HG03108 (cell line): ENCODE measurements at regions not wholly inside any gene's neighbourhood (a gene's known extent, or its start where the extent isn't known, plus 50 kb on each side); places are given as distances from the start of the nearest gene placed in this dataset.
"Not testable (repeated sequence)": the region's sequence is repeated elsewhere in the genome, so short reads cannot be mapped to it uniquely, and the experiment has no call there.

Source experiments
- ATAC-seq: cut with Tn5 transposase; IDR thresholded peaks from one replicate; pipeline ENCODE4 v1.9.1; 2021; ENCODE audit warnings: moderate library complexity; ENCODE audit not compliant: unreplicated experiment

GRCh38 chr16:88128556-88128955, 177.3 kb downstream of the BANP start:
- ATAC-seq = no peak

- ATAC-seq = not testable (repeated sequence)
Observed at GRCh38 chr16:88129133-88129532, 177.9 kb downstream of the BANP start.

GRCh38 chr16:88130016-88130415, 178.8 kb downstream of the BANP start:
- no peak for ATAC-seq

GRCh38 chr16:88130681-88131080, 179.4 kb downstream of the BANP start:
- ATAC-seq = no peak

- ATAC-seq = no peak
Observed at GRCh38 chr16:88131256-88131655, 180.0 kb downstream of the BANP start.

- ATAC-seq = no peak
Observed at GRCh38 chr16:88131966-88132365, 180.7 kb downstream of the BANP start.

GRCh38 chr16:88132836-88133506, 181.7 kb downstream of the BANP start:
- no peak for ATAC-seq

- no peak for ATAC-seq
Observed at GRCh38 chr16:88133507-88133843, 182.2 kb downstream of the BANP start.

- ATAC-seq = not testable (repeated sequence)
Observed at GRCh38 chr16:88134172-88134898, 183.1 kb downstream of the BANP start.

- ATAC-seq = not testable (repeated sequence)
Observed at GRCh38 chr16:88134899-88135682, 183.9 kb downstream of the BANP start.

- not testable (repeated sequence) for ATAC-seq
Observed at GRCh38 chr16:88136211-88136713, 185.0 kb downstream of the BANP start.

GRCh38 chr16:88136939-88137338, 185.7 kb downstream of the BANP start:
- not testable (repeated sequence) for ATAC-seq

GRCh38 chr16:88139141-88139540, 187.9 kb downstream of the BANP start:
- ATAC-seq = not testable (repeated sequence)

- ATAC-seq = not testable (repeated sequence)
Observed at GRCh38 chr16:88140195-88140594, 189.0 kb downstream of the BANP start.

- ATAC-seq = no peak
Observed at GRCh38 chr16:88141580-88141979, 190.3 kb downstream of the BANP start.

- ATAC-seq = not testable (repeated sequence)
Observed at GRCh38 chr16:88142056-88142935, 191.1 kb downstream of the BANP start.

GRCh38 chr16:88143122-88144027, 192.1 kb downstream of the BANP start:
- ATAC-seq = not testable (repeated sequence)

GRCh38 chr16:88144028-88144511, 192.8 kb downstream of the BANP start:
- ATAC-seq = no peak

- not testable (repeated sequence) for ATAC-seq
Observed at GRCh38 chr16:88145376-88145775, 194.1 kb downstream of the BANP start.
